OCI-LY7 (cell line): ENCODE measurements at regions not wholly inside any gene's neighbourhood (a gene's known extent, or its start where the extent isn't known, plus 50 kb on each side); places are given as distances from the start of the nearest gene placed in this dataset.

ENCODE experiments used
- CTCF ChIP-seq: fragments of 200-600 bp; sonication (generic); conservative IDR thresholded peaks from 2 replicates; pipeline ENCODE4 v1.5.1; 2014; ENCODE audit warnings: mild to moderate bottlenecking, antibody characterized with exemption, low read length, moderate library complexity, mixed read lengths
- EZH2phosphoT487 ChIP-seq: fragments of 200-600 bp; sonication (generic); IDR thresholded peaks from 2 replicates; pipeline ENCODE4 v1.6.1; 2018; ENCODE audit warnings: low read depth, borderline replicate concordance, mild to moderate bottlenecking, mixed run types, antibody characterized with exemption, low read length, moderate library complexity, mixed read lengths

- no peak for TF ChIP-seq CTCF
- no peak for TF ChIP-seq EZH2phosphoT487
These were observed 277.4 kb downstream of the DAD1 start for GRCh38 chr14:22311636-22312035.
